ENCODE measurements at regions not wholly inside any gene's neighbourhood (a gene's known extent, or its start where the extent isn't known, plus 50 kb on each side); places are given as distances from the start of the nearest gene placed in this dataset.

DNA sequence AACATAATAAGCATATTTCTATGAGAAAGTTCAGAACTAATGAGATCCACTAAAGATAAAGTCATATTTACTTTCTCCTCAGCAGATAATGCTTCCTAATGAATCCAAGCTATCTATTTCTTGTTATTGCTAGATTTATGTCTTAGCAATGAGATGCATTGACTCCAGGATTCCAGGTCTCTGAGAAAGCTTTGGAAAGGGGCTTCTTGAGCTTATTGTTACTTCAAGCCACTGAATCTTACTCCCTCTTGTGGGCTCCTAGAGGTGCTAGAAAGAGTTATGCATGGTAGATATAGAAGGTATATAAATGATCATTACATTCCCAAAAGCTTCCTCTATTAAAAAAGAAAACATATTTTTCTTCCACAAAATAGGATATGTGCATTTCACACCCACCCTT lies 246.4 kb upstream of the ADAMTS5 start:
- Histone ChIP-seq H3K4me2 (replicated peaks; ENCODE audit: low read depth, low read length, poor library complexity, severe bottlenecking) (no peak overlapping the region), H3K36me3 (replicated peaks in 1 of 2; ENCODE audit: control extremely low read depth in 1 of 2, control insufficient read depth in 1 of 2, extremely low read depth in 1 of 2, insufficient read depth in 2 of 2, low read length in 1 of 2) (no peaks in the 10 kb centered on the region), H3K79me2 (ENCODE audit: control insufficient read depth, insufficient read depth, low read length) (no peaks in the 10 kb centered on the region), H3K27me3 (replicated peaks in 1 of 4; ENCODE audit: control extremely low read depth in 1 of 4, control insufficient read depth in 3 of 4, insufficient read depth in 4 of 4, low read length in 3 of 4) (no peaks in the 10 kb centered on the region), H3K9ac (ENCODE audit: low read length) (no peak overlapping the region), H3K9me3 (ENCODE audit: control extremely low read depth in 1 of 3, control insufficient read depth in 2 of 3, insufficient read depth in 1 of 3, low read length in 2 of 3) (peaks cover 0 to 3% (median 0%) of the 10 kb centered on the region in 3 donors), H2AFZ (ENCODE audit: insufficient read depth, low read depth, low read length, poor library complexity, severe bottlenecking) (no peak overlapping the region), H4K20me1 (ENCODE audit: control insufficient read depth, insufficient read depth, low read length, poor library complexity, severe bottlenecking) (no peaks in the 10 kb centered on the region), H3K27ac (ENCODE audit: low read length in 2 of 2) (no peak overlapping the region), H3K4me1 (ENCODE audit: control insufficient read depth in 2 of 2, insufficient read depth in 2 of 2, low read length in 2 of 2) (no peaks in the 10 kb centered on the region), H3K4me3 (ENCODE audit: control extremely low read depth in 1 of 5, extremely low read depth in 1 of 5, insufficient read depth in 1 of 5, low read depth in 2 of 5, low read length in 4 of 5) (no peak overlapping the region)
- intact Hi-C loops (cut with micrococcal nuclease) = no loop called here
- TF ChIP-seq EZH2 (IDR thresholded peaks at IDR 0.05; ENCODE audit: borderline replicate concordance, insufficient read depth, low read depth, low read length, poor library complexity, severe bottlenecking) = no peak
- TF ChIP-seq, protein P1, sequence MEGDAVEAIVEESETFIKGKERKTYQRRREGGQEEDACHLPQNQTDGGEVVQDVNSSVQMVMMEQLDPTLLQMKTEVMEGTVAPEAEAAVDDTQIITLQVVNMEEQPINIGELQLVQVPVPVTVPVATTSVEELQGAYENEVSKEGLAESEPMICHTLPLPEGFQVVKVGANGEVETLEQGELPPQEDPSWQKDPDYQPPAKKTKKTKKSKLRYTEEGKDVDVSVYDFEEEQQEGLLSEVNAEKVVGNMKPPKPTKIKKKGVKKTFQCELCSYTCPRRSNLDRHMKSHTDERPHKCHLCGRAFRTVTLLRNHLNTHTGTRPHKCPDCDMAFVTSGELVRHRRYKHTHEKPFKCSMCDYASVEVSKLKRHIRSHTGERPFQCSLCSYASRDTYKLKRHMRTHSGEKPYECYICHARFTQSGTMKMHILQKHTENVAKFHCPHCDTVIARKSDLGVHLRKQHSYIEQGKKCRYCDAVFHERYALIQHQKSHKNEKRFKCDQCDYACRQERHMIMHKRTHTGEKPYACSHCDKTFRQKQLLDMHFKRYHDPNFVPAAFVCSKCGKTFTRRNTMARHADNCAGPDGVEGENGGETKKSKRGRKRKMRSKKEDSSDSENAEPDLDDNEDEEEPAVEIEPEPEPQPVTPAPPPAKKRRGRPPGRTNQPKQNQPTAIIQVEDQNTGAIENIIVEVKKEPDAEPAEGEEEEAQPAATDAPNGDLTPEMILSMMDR (IDR thresholded peaks at IDR 0.05) = no peak
- ChIA-PET POLR2A (no interaction called here), CTCF (no interaction called here)
- Mint-ChIP-seq H3K4me3 (no peak overlapping the region), H3K27ac (no peak overlapping the region), H3K27me3 (no peaks in the 10 kb centered on the region), H3K9me3 (ENCODE audit: insufficient read depth) (peaks cover 5% of the 10 kb centered on the region), H3K4me1 (no peaks in the 10 kb centered on the region)
- no peak for DNase-seq
- ATAC-seq (ENCODE audit: low read depth) = no peak

DNA sequence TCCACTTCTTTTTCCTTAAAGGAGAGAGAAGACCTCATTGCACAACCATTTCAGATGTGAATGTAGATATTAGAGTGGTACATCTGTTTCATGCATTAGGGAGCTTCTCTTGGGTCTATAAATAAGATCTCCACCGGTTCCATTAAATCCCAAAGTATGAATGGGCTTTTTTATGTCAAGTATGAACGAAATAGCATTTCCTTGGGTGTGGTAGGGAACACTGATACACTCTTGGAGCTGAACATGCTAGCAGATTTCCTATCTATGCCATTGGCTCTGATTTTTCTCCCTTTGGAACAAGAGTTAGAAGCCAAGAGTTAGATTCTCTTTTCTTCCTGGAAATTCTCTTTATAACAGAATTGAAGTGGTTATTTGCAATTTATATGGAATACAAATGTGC lies 245.6 kb upstream of the ADAMTS5 start:
- Histone ChIP-seq H3K4me3 (ENCODE audit: control extremely low read depth in 1 of 5, extremely low read depth in 1 of 5, insufficient read depth in 1 of 5, low read depth in 2 of 5, low read length in 4 of 5) (no peak overlapping the region), H3K4me2 (replicated peaks; ENCODE audit: low read depth, low read length, poor library complexity, severe bottlenecking) (no peak overlapping the region), H3K79me2 (ENCODE audit: control insufficient read depth, insufficient read depth, low read length) (no peaks in the 10 kb centered on the region), H3K4me1 (ENCODE audit: control insufficient read depth in 2 of 2, insufficient read depth in 2 of 2, low read length in 2 of 2) (no peaks in the 10 kb centered on the region), H3K27me3 (replicated peaks in 1 of 4; ENCODE audit: control extremely low read depth in 1 of 4, control insufficient read depth in 3 of 4, insufficient read depth in 4 of 4, low read length in 3 of 4) (no peaks in the 10 kb centered on the region), H3K36me3 (replicated peaks in 1 of 2; ENCODE audit: control extremely low read depth in 1 of 2, control insufficient read depth in 1 of 2, extremely low read depth in 1 of 2, insufficient read depth in 2 of 2, low read length in 1 of 2) (no peaks in the 10 kb centered on the region), H2AFZ (ENCODE audit: insufficient read depth, low read depth, low read length, poor library complexity, severe bottlenecking) (no peak overlapping the region), H4K20me1 (ENCODE audit: control insufficient read depth, insufficient read depth, low read length, poor library complexity, severe bottlenecking) (no peaks in the 10 kb centered on the region), H3K9me3 (ENCODE audit: control extremely low read depth in 1 of 3, control insufficient read depth in 2 of 3, insufficient read depth in 1 of 3, low read length in 2 of 3) (peaks cover 0 to 6% (median 0%) of the 10 kb centered on the region in 3 donors), H3K9ac (ENCODE audit: low read length) (no peak overlapping the region), H3K27ac (ENCODE audit: low read length in 2 of 2) (no peak overlapping the region)
- ATAC-seq (ENCODE audit: low read depth) (no peak), DNase-seq (no peak)
- no peak for TF ChIP-seq EZH2 (IDR thresholded peaks at IDR 0.05; ENCODE audit: borderline replicate concordance, insufficient read depth, low read depth, low read length, poor library complexity, severe bottlenecking)
- TF ChIP-seq, protein P1 (IDR thresholded peaks at IDR 0.05) = no peak
- Mint-ChIP-seq H3K9me3 (ENCODE audit: insufficient read depth) (peaks cover 5% of the 10 kb centered on the region), H3K27ac (no peak overlapping the region), H3K4me1 (no peaks in the 10 kb centered on the region), H3K4me3 (no peak overlapping the region), H3K27me3 (no peaks in the 10 kb centered on the region)
- intact Hi-C loops (cut with micrococcal nuclease) = no loop called here
- CTCF ChIA-PET = no interaction called here
- POLR2A ChIA-PET = no interaction called here
- WGBS (ENCODE audit: insufficient coverage) = 100% methylated on average over 1 of the region's 2 CpGs
